CD4-positive, alpha-beta T cell treated with Interleukin-21 for 1 hour (primary cell): ENCODE measurements at regions not wholly inside any gene's neighbourhood (a gene's known extent, or its start where the extent isn't known, plus 50 kb on each side); places are given as distances from the start of the nearest gene placed in this dataset.
"Not testable (repeated sequence)": the region's sequence is repeated elsewhere in the genome, so short reads cannot be mapped to it uniquely, and the experiment has no call there.

Experiments used
- DNase-seq: peaks from one replicate; pipeline ENCODE4 v3.0.0-alpha.2; 2020

DNA sequence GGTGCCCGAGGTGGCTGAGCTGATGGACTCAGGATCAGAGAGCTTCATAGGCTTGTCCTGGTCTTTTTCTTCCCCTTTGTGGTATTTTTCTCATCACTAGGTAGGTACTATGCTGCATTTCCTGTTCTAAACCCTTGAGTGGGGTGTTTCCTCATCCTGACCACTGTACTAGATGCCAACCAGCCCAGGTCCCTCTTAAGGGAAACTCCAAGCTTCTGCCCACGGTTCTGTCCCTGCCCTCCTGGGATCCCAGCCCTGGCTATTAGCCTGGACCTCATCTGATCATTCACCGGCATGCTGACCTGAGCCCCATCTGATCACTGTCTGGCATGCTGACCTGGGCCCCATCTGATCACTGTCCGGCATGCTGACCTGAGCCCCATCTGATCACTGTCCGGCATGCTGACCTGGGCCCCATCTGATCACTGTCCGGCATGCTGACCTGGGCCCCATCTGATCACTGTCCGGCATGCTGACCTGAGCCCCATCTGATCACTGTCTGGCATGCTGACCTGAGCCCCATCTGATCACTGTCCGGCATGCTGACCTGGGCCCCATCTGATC is 207.6 kb downstream of the NDUFA10 start:
- DNase-seq: not testable (repeated sequence)

DNA sequence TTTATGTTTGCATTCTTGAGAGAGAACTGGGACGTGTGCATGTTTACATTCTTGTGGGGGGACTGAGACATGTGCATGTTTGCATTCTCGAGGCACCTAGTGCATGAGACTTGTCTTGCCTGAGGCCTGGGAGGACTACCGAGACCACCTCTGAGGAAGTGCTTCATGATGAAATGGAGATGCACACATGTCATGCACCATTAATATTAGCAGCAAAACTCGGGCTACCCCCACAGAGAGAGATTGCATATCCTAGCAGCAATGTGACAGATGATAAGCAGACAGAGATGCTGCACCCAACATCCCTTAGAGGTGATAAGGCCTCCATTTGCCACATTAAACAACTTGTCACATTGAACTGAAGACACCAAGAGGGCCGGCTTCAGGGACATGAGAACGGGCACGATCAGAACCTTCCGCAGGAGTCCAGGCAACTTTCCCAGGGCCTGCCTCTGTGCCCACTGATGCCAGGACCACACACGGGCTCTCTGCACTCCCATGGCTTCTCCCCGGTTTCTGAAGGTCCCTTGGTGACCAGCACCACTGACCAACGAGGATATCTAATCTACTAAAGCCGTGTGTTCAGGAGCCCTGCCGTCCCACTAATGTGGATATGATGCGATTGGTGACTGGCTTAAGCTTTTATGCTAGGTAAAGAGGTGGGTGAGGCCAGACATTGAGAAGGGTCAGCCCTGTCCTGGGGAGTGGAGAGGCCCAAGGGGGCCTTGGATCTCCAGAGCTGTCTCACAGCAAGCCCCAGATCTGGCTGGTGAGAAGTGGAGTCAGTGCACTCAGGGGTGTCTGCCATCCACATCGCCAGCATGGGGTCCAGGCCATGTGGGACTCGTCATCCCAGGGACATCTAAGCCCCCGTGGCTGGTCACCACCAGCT is 208.3 kb downstream of the NDUFA10 start:
- DNase-seq: no peak

DNA sequence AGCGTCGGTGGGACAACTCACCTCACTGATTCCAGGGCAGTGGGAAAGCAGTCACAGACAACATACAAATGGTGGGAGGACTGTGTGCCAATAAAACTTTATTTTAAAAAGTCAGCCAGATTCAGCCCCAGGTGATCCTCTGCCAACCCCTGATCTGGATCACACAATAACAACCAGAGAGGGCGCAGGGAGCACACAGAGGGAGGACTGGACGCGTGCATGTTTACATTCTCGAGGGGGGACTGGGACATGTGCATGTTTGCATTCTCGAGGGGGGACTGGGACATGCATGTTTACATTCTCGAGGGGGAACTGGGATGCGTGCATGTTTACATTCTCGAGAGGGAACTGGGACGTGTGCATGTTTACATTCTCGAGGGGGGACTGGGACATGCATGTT is 209.5 kb downstream of the NDUFA10 start:
- no peak for DNase-seq

DNA sequence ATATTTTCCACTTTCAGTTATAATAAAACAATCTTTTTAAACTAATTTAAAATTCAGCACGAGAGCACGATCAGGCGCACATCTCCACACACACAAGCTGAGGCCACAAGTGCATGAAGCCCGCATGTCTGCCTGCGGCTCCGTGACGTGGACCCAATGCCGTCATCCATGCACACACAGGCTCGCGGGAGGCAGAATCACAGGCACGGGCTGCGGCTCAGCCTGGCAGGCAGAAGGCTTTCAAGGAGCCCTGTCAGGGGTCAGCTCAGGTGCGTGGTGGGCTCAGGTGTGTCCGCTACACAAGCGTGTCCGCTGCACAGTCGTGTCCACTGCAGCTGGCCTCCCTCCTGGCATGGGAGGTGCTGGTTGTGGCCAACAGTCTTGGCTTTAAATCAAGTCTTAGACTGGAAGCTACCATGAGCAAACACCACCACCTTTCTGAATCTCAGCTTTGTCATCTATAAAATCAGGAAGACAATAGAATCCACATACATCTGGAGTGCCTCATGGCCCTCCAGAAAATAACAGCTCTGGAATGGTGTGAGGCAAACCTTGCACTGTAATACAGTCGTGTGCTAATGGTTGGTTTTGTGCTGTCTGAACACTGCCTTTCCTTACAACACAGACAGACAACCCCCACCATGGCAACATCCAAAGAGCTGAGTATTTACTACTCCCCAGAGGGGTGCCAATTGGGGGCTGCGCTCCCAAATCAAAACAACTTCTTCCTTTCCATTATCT is 210.1 kb downstream of the NDUFA10 start:
- no peak for DNase-seq

DNA sequence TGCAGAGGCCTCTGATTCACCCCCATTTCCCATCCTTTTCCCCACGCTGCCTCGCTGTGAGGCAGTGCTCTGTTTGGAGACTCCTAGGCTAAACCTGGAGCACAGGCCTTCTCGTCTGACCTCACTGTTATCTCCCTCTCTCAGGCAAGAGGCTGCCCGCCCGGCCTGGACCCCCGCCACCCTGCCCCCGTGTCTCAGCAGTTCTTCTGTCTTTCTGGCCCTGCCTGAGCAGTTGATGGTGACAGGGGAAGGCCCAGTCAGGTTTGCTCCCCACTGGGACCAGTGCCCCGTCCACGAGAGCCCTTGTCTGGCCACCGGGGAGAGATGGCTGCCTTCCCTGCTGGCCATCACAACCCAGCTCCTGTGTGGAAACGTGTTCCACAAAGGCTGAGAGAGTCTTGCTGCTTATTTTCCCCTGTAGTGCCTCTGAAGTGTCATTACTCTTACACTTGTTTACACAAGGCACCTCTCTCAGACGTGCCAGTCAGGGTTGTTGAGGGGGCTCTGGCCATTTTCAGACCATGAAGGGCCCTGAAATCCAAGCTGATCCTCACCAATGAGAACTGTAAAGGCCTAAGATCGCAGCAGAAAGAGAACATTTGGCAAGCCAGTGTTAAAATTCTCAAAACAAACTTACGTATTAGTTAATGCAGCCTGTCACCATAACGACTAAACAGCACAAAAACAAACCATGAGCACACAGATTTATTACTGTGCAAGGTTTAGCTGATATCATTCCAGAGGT is 210.9 kb downstream of the NDUFA10 start:
- DNase-seq: no peak

DNA sequence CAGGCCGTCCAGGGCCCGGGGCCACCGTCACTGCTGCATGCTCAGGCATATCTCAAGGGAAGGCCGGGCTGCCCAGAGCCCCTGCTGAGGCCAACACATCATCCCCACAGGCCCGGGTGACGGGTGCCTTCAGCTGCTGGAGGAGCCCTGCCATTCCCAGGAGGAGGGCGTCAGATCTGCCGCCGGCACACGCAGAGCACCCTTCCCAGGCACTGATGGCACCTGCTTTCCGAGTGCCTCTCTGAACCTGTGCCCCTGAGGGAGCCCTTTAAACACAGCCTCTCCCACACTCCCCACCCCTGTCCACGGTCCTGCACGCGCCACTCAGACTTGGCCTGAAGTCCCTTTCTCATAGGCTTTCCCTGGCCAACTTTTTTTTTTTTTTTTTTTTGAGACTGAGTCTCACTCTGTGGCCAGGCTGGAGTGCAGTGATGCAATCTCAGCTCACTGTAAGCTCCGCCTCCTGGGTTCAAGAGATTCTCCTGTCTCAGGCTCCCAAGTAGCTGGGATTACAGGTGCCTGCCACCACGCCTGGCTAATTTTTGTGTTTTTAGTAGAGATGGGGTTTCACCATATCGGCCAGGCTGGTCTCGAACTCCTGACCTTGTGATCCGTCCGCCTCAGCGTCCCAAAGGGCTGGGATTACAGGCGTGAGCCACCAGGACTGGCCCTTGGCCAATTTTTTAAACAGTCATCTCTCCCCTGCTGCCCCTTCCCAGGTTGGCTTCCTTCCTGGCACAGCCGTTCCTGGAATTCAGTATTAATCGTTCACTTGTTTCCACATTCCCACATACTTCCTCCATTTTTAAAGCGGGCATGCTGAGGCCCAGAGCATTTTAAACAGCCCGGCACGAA is 211.7 kb downstream of the NDUFA10 start:
- no peak for DNase-seq

DNA sequence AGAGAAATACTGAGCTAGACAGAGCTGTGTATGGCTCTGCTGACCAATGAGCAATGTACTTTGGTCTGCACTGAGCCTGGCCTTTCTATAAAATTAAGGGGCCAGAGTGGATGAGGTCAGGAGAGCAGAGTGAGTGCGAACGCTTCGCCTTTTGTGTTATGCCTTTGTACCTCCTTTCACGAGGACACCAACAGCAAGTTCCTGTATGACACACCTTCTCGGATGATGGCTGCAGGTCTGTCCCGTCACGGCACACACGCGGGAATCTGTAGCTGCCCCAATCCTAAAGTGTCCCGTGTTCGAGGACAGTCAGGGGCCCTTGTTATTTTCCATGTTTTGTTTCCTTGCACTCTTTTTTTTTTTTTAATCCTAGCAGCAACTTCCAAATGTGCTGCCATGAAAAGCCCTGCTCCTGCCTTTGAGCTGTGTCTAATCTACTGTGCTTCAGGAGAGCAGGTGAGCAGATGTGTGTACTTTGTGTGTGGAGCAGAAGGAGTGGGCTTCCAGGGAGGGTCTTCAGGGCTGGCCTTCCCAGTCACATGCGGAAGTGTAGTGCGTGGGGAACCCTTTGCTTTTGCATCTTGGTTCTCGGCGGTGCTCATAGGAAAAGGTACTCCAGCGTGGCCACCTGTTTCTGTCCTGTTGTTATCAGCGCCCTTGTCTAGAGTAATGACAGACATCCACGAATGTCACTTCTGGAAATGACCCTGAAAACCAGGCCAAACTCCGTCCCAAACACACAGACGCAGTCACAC is 213.2 kb downstream of the NDUFA10 start:
- DNase-seq: no peak

DNA sequence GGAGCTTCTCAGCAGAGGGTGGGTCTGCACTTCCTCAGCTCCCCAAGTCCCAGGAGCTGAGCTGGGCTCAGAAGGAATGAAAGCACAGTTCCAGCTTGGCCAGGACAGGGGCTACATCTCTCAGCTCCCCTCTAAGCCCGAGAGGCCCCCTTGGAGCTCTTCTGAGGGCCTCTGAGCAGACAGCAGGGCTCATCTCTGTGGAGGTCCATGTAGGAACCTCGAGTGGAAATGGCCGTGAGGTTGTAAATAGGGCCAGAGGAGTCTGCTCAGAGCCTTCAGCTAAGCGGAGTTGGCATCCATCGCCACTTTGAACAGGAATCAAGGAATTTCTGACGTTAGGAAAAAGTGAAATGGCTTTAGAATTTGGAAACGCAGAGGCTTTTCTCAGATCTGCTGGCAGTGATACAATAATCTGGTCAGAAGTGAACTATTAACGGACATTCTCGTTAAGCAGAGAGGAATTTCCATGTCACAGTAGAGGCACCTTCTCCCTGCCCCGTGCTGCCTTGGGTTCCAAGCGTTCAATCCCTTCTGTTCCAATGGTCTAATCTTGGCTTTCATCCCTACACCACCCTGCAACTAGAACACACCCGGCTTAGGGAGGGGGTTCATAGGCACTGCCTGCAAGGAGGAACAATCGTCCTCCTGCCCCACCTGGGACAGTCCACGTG is 213.9 kb downstream of the NDUFA10 start:
- DNase-seq: no peak

DNA sequence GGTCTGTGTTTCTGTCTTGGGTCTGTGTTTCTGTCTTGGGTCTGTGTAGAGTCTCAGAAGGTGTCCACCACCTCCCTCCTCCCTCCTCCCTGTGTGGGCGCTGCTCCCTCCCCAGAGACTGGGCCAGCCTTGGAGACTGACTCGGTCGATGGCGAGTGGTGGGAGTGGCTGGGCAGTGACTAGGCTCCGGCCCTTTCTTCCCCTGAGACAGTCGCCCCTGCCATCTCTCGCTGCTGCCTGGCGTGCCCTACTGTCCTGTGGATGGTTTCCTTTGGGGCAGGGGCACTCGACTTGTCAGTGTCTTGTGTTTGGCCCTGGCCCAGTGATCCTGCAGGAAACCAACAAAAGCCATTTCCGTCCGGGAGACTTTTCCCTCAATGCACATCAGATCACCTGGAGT is 215.8 kb downstream of the NDUFA10 start:
- no peak for DNase-seq

DNA sequence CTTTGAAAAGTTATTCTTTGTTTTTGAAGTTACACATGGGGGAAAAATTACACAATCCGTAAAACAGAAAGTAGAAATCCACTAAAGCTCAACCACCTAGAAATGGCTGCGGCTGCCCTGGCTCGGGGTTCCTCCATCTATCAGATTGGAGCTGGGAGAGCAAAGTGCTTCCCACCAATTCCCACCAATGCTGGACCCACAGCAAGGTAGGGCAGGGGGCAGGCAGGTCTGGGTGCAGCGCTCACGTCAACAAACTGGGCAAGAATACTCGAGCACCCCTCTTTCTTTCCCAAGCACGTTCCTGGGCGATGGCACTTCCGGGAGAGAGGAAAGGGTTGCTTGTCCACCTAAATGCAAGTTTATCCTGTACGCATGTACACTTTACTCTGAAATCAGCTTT is 217.6 kb downstream of the NDUFA10 start:
- DNase-seq: no peak

DNA sequence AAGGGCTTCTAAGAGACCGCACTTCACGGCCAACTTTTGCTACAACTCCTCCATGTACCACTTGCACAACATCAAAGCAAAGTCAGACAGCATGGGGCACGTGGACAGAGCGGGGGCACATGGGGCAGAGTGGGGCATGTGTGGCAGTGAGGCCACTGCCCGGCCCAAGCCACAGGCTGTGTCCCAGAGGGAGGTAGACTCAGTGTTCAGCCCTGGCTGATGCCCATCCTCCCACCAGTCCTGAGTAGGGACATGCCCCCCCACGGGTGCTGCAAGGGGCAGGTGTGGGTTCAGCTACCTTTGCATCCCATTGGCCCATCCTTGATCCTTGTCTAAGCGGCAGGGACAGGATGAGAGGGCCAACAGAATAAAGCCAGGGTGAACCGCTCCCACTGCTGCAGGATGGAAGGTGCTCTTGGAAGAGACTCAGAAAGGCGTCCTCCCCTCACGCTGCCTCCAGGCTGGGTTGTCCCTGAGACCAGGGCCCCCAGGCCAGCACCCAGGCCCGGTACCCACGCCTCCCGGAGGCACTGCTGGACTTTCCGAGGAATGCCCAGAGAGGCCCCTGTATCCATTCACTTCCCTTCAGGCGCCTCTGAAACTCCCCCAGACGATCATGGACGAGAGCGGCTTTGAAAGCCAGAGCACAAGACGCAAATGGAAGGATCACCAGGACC is 218.2 kb downstream of the NDUFA10 start:
- no peak for DNase-seq

DNA sequence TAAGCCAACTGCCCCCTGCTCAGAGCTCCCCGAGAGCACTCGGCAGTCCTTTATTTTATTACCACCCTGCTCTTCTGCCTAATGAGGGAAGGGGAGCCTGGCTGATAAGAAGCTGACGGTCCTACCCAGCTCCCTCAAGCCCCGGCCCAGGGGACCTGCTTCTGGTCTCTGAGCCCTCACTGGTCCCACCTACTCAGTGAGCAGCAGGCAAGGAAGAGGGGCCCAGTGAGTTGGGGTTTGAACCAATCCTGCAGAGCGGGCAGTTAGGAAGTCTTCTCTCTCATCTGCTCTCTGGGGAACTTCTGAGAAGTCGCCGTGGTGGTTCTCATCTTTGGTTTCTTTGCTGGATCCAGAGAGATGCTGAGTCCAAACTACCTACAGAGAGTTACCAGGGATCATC is 218.9 kb downstream of the NDUFA10 start:
- no peak for DNase-seq

DNA sequence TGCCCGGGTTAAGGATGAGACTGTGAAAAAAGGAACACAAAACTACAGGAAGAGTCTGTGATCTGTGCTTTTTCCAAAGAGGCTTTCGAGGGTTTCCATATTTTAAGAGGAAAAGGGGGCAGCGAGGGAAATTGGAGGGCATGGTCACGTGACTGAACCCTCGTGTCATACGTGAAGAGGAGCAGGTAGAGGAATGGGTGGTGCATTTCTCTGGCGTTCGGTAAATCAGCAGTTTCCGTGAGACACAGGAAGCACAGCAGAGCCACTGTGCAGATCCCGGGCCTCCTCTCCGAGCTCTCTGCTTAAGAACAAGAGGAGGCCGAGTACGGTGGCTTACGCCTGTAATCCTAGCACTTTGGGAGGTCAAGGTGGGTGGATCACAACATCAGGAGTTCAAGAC is 219.7 kb downstream of the NDUFA10 start:
- no peak for DNase-seq

DNA sequence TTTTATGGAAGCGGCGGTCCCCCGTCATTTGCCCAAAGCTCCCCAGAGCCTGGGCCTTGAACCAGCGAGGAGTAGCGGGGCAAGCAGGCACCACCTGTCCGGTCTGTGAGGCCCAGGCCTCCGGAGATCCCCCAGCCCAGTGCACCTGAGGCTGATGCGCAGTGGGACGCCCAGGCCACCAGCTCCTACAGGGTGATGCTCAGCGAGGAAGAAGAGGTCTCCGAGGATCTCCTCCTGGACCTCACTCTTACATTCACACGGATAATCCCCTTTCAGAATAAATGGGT is 220.2 kb downstream of the NDUFA10 start:
- no peak for DNase-seq

DNA sequence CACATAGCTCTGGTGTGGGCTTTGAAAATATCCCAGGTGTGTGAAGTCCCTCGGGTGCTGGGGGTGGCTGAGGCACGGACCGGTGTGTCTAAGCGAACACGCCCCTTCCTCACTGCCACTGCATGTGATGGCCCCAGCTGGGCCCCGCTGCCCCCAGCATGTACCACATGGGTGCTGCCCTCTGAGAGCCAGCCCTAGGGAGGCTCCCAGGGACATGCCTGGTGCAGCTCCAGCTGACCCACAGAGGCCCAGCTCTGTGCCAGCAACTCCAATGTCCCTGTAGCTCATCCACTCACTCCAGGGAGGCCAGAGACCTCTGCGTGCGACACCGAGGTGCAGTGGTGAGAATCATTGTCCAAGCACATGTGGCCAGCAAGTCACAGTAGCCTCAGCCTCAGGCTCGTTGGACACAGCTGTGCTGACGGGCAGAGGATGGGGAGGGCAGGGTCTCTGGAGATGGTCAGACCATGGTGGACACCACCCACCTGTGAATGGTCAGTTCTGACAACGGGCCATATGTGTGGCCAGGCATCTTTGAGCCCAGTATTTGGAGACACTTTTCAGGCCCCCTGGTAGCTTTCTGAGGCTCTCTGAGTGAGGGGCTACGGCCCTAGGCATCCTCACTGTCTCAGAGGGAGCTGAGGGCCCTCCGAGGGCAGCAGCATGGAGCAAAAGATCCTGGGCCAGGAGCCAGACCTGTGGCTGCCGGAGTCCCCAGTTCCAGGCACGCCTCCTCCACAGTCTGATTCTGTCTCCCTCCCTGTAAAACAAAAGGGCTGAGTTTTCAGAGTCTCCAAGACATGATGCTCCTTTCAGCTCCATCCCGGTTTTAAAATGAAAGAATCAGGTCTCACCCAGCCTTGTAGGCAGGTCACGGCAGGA is 220.7 kb downstream of the NDUFA10 start:
- no peak for DNase-seq

DNA sequence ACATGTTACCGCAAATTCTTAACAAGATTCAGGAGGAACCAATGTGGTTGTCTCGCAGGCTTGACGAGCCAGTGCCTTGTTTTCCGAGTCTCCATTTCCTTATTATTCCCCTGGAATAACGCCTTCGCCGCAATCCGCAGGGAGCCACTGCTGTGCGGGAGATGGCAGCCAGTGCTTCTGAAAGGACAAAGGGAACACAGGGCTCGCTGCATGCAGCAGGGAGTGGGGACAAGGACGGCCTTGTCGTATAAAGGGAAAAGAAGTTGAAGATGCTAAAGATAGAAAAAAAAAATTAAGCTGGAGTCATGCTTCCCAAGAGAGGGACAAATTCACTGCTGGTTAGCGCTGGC is 221.4 kb downstream of the NDUFA10 start:
- DNase-seq: no peak

DNA sequence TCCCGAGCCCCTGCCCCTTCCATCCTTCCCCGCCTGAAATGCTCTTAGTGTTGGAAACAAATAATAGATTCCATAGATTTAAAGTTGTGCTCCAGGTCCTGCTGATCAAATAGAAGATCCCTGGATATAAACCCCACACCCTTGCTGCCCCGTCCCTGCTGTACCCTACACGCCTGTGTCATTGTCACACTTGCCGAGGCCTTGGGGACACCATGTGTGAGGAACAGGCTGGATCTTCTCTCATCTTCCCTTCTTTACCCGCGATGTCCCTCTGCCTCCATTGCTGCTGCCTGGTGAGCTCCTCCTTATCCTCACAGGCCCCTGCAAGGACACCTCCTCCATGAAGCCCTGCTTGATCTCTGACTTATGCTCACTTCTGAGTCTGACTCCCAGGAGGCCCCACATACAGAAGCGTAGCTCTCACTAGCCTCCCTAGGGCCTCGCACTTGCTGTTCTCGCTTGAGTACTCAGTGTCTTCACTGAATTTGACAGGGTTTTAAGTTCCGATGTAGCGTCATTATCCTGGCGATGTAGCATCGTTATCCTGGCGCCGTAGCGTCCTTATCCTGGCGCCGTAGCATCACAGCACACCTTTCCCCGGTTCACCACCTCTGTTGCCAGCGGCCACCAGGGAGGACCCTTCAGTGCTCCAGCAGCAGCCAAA is 221.9 kb downstream of the NDUFA10 start:
- DNase-seq: no peak

DNA sequence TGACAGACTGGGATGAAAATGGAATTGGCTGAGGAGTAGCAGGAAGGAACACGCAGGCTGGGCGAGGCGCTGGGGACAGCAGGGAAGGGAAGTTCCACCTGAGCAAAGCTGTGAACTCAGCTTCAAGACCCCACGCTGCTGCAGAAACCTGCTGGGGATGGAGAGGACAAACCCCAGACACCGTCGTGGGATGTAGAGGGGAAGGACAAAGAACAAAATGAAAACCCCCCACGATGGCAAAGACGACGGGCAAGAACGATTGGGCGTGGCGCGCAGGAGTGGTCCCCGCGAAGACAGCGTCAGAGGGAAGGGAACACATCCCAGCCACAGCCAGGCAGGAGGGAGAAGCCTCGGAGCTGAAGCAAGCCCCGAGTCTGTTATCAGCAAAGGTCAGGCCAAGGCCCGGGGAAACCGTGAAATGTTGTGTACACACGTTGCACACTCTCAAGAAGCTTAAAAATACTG is 222.9 kb downstream of the NDUFA10 start:
- no peak for DNase-seq
